Stimulated activated naive B cell treated with anti-CD40 and anti-IgM and Interleukin-4, amounts not matched to agents 10 μg/mL and 1 μg/mL and 100 μg/mL, for 72 hours (primary cell): ENCODE measurements at regions not wholly inside any gene's neighbourhood (a gene's known extent, or its start where the extent isn't known, plus 50 kb on each side); places are given as distances from the start of the nearest gene placed in this dataset.

Source experiments
- ATAC-seq, 2 donors: fragments of 150-1000 bp; cut with Tn5 transposase; replicated peaks; 2 replicates each; pipeline ENCODE4 v1.10.0; 2021; ENCODE audit warnings: moderate library complexity in 1 of 2
- DNase-seq: peaks from one replicate; pipeline ENCODE4 v3.0.0; 2021
- H3K27ac Mint-ChIP-seq: one replicate; pipeline ENCODE4 v1.8.0; 2022; ENCODE audit warnings: mild to moderate bottlenecking, mixed read lengths
- H3K27me3 Mint-ChIP-seq, 2 donors: one replicate each; pipeline ENCODE4 v1.8.0; 2022; ENCODE audit warnings: mixed read lengths in 2 of 2
- H3K36me3 Mint-ChIP-seq, 2 donors: one replicate each; pipeline ENCODE4 v1.8.0; 2022; ENCODE audit warnings: mixed read lengths in 2 of 2, mild to moderate bottlenecking in 1 of 2
- H3K4me1 Mint-ChIP-seq, 2 donors: one replicate each; pipeline ENCODE4 v1.8.0; 2022; ENCODE audit warnings: mixed read lengths in 2 of 2, mild to moderate bottlenecking in 1 of 2
- H3K4me3 Mint-ChIP-seq, 2 donors: one replicate each; pipeline ENCODE4 v1.8.0; 2022; ENCODE audit warnings: mild to moderate bottlenecking in 2 of 2, mixed read lengths in 2 of 2, moderate library complexity in 1 of 2
- H3K9me3 Mint-ChIP-seq, 2 donors: one replicate each; pipeline ENCODE4 v1.8.0; 2022; ENCODE audit warnings: mixed read lengths in 2 of 2, mild to moderate bottlenecking in 1 of 2

DNA sequence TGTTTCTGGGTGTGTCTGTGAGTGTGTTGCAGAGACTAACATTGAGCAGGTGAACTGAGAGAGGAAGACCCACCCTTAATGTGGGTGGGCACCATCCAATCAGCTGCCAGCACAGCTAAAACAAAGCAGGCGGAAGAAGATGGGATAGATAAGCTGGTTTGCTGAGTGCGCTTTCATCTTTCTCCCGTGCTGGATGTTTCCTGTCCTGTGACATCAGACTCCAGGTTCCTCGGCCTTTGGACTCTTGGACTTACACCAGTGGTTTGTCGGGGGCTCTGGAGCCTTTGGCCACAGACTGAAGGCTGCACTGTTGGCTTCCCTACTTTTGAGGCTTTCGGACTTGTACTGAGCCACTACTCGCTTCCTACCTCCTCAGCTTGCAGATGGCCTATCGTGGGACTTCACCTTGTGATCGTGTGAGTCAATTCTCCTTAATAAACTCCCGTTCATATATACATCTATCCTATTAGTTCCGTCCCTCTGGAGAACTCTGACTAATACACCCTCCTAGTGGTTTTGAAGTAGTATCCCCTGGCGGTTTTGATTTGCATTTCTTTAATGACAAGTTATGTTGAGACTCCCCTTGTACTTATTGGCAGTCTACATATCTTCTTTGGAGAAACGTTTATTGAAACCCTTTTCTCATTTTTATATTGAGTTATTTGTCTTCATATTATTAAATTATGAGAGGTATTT is 546.6 kb upstream of the TMPRSS15 start:
- ATAC-seq = no peak

DNA sequence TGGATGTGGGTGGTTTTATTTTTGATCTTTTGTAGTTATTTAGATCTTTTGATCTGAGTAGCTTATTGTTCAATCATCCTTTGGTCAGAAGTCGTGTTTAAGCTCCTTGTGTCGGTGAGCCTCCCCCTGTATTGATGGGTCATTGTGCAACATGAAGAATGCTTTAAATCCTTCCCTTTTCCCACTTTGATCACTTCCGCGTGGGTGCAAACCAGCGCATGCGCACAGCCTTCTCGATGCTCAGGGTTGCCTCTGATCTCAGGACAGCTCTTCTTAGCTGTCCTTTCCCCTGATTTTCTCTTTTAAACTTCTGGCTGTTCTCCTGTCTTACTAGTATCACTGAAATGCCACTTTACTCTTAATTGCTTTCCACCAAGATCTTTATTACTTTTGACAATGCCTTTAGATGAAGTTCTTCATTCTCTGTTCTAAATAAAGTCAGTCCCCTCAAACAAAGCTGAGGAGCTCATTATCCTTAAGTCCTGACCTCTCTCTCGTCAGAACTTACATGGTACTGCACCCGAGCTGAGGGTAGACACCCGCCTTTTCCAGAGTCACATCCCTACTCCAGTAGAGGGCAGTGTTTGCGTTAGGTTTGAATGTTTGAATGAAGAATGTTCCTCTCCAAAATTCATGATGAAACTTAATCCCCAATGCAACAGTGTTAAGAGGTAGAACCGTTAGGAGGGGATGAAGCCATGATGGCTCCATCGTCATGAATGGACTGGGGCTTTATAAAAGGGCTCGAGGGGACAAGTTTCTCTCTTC is 547.9 kb upstream of the TMPRSS15 start:
- H3K4me1 Mint-ChIP-seq = peaks cover 0 to 4% of the 10 kb centered on the region in 2 donors
- H3K36me3 Mint-ChIP-seq = no peaks in the 10 kb centered on the region
- peaks cover 0 to 6% of the 10 kb centered on the region in 2 donors for H3K27me3 Mint-ChIP-seq
- H3K4me3 Mint-ChIP-seq = no peak overlapping the region
- H3K27ac Mint-ChIP-seq = no peak overlapping the region
- ATAC-seq = peak; percentile 78 to 79
- peak; percentile 1 for DNase-seq
- H3K9me3 Mint-ChIP-seq = no peaks in the 10 kb centered on the region

More for the DNA sequence above, 546.6 kb upstream of the TMPRSS15 start:
- Mint-ChIP-seq H3K27ac (no peak overlapping the region), H3K27me3 (peaks cover 0 to 6% of the 10 kb centered on the region in 2 donors), H3K36me3 (no peaks in the 10 kb centered on the region), H3K4me3 (no peak overlapping the region), H3K9me3 (no peaks in the 10 kb centered on the region), H3K4me1 (peaks cover 0 to 4% of the 10 kb centered on the region in 2 donors)
- DNase-seq = no peak

GRCh38 chr21:18954441-18954844 is 550.9 kb upstream of the TMPRSS15 start:
- no peaks in the 10 kb centered on the region for H3K36me3 Mint-ChIP-seq
- H3K9me3 Mint-ChIP-seq = no peaks in the 10 kb centered on the region
- H3K4me3 Mint-ChIP-seq = no peak overlapping the region
- DNase-seq (no peak), ATAC-seq (no peak)
- H3K27me3 Mint-ChIP-seq = peaks cover 0 to 6% of the 10 kb centered on the region in 2 donors
- no peak overlapping the region for H3K27ac Mint-ChIP-seq
- peaks cover 0 to 4% of the 10 kb centered on the region in 2 donors for H3K4me1 Mint-ChIP-seq

- H3K4me1 Mint-ChIP-seq = no peaks in the 10 kb centered on the region
- ATAC-seq (no peak), DNase-seq (no peak)
- no peaks in the 10 kb centered on the region for H3K36me3 Mint-ChIP-seq
- no peak overlapping the region for H3K27ac Mint-ChIP-seq
- H3K4me3 Mint-ChIP-seq = no peak overlapping the region
- H3K9me3 Mint-ChIP-seq = no peaks in the 10 kb centered on the region
- no peaks in the 10 kb centered on the region for H3K27me3 Mint-ChIP-seq
Measured at GRCh38 chr21:18959817-18960216, 556.2 kb upstream of the TMPRSS15 start.

DNA sequence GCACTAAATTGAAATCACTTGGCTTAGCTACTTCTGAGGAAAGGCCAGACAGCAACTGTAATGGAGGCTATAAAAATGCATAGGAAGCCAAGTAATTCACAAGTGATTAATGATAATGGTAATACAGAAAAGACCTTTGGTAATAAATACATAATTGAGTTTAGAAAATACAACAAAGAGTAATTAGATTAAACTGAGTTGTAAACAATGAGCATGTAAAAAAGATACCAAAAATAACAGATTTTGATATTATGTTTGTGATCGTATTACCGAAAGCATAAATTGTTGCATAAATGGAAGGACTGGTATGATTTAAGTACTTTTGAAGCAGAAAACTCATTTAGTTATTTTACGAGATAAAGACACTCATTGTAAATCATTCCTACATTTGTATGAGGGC is 556.7 kb upstream of the TMPRSS15 start:
- Mint-ChIP-seq H3K27me3 (no peaks in the 10 kb centered on the region), H3K9me3 (no peaks in the 10 kb centered on the region), H3K27ac (no peak overlapping the region), H3K36me3 (no peaks in the 10 kb centered on the region), H3K4me1 (no peaks in the 10 kb centered on the region), H3K4me3 (no peak overlapping the region)
- ATAC-seq (no peak), DNase-seq (no peak)

GRCh38 chr21:18970416-18970815 is 566.8 kb upstream of the TMPRSS15 start:
- Mint-ChIP-seq H3K27ac (no peak overlapping the region), H3K36me3 (no peaks in the 10 kb centered on the region), H3K9me3 (no peaks in the 10 kb centered on the region), H3K4me1 (no peaks in the 10 kb centered on the region), H3K27me3 (no peaks in the 10 kb centered on the region), H3K4me3 (no peak overlapping the region)
- ATAC-seq (no peak), DNase-seq (no peak)

DNA sequence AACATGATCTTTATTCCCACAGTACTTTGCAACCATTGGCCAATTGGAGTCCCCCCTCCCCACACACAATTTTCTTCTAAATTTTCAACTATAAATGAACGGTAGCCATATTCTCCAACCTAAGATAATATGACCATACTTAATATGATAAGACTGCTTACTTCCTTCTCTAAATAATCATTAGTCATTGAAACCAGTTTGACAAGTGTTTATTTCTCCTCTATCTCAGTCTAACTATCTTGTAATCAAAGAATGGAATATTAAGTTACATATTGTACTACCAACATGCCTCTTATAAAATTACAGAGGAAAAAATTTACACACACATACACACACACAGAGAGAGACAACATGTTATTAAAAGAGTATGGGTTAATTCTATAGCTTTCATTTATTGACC is 567.4 kb upstream of the TMPRSS15 start:
- Mint-ChIP-seq H3K27me3 (no peaks in the 10 kb centered on the region), H3K4me1 (no peaks in the 10 kb centered on the region), H3K9me3 (no peaks in the 10 kb centered on the region), H3K4me3 (no peak overlapping the region), H3K36me3 (no peaks in the 10 kb centered on the region), H3K27ac (no peak overlapping the region)
- ATAC-seq (no peak), DNase-seq (no peak)

DNA sequence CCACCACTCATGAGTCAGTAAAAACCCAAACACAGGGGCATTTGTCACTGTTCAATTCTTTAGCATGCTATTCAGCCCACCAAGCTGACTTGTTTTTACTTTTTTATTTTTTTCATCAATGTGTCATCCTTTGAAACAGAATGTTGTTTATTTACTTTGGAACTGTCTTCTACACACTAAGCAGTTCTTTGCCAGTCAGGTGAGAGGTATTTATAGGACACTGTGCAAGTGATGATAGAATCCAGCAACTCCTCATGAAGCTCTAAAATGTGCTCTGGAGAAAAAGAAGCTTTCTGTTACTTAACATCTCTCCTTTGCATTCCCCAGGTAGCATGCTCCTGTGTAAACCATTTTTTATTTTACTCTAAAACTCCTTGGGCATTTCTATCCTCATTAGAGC is 582.0 kb upstream of the TMPRSS15 start:
- Mint-ChIP-seq H3K4me3 (no peak overlapping the region), H3K36me3 (no peaks in the 10 kb centered on the region), H3K4me1 (no peaks in the 10 kb centered on the region), H3K27ac (no peak overlapping the region), H3K27me3 (no peaks in the 10 kb centered on the region), H3K9me3 (peaks cover 6 to 7% of the 10 kb centered on the region in 2 donors)
- no peak for DNase-seq
- no peak for ATAC-seq

GRCh38 chr21:18986197-18986596 is 582.6 kb upstream of the TMPRSS15 start:
- ATAC-seq = no peak
- no peak overlapping the region for H3K27ac Mint-ChIP-seq

GRCh38 chr21:18987520-18988026 is 584.0 kb upstream of the TMPRSS15 start:
- H3K27ac Mint-ChIP-seq = no peak overlapping the region
- peaks cover 6 to 7% of the 10 kb centered on the region in 2 donors for H3K9me3 Mint-ChIP-seq
- ATAC-seq = peak in 1 of 2 donors; percentile 14
- no peaks in the 10 kb centered on the region for H3K27me3 Mint-ChIP-seq
- no peak overlapping the region for H3K4me3 Mint-ChIP-seq
- DNase-seq = no peak
- H3K36me3 Mint-ChIP-seq = no peaks in the 10 kb centered on the region
- H3K4me1 Mint-ChIP-seq = no peaks in the 10 kb centered on the region

More at GRCh38 chr21:18986197-18986596, 582.6 kb upstream of the TMPRSS15 start:
- DNase-seq = no peak
- H3K4me3 Mint-ChIP-seq = no peak overlapping the region
- no peaks in the 10 kb centered on the region for H3K4me1 Mint-ChIP-seq
- no peaks in the 10 kb centered on the region for H3K36me3 Mint-ChIP-seq
- H3K27me3 Mint-ChIP-seq = no peaks in the 10 kb centered on the region
- peaks cover 6 to 7% of the 10 kb centered on the region in 2 donors for H3K9me3 Mint-ChIP-seq

- Mint-ChIP-seq H3K4me1 (peaks cover 0 to 1% of the 10 kb centered on the region in 2 donors), H3K9me3 (peaks cover 3 to 5% of the 10 kb centered on the region in 2 donors), H3K27me3 (no peaks in the 10 kb centered on the region), H3K27ac (no peak overlapping the region), H3K36me3 (no peaks in the 10 kb centered on the region), H3K4me3 (no peak overlapping the region)
- DNase-seq = no peak
- no peak for ATAC-seq
Measured at GRCh38 chr21:18989953-18990495, 586.4 kb upstream of the TMPRSS15 start.

GRCh38 chr21:18991846-18992245 is 588.3 kb upstream of the TMPRSS15 start:
- DNase-seq (no peak), ATAC-seq (no peak)
- Mint-ChIP-seq H3K36me3 (no peaks in the 10 kb centered on the region), H3K4me1 (peaks cover 0 to 1% of the 10 kb centered on the region in 2 donors), H3K27ac (no peak overlapping the region), H3K27me3 (no peaks in the 10 kb centered on the region), H3K4me3 (no peak overlapping the region), H3K9me3 (peaks cover 3 to 5% of the 10 kb centered on the region in 2 donors)

GRCh38 chr21:19010251-19010650 is 606.7 kb upstream of the TMPRSS15 start:
- ATAC-seq = no peak
- Mint-ChIP-seq H3K9me3 (no peaks in the 10 kb centered on the region), H3K27ac (no peak overlapping the region), H3K4me3 (no peak overlapping the region), H3K36me3 (no peaks in the 10 kb centered on the region), H3K27me3 (no peaks in the 10 kb centered on the region), H3K4me1 (no peaks in the 10 kb centered on the region)
- no peak for DNase-seq

GRCh38 chr21:19010996-19011395 is 607.4 kb upstream of the TMPRSS15 start:
- H3K36me3 Mint-ChIP-seq = no peaks in the 10 kb centered on the region
- no peaks in the 10 kb centered on the region for H3K9me3 Mint-ChIP-seq
- no peaks in the 10 kb centered on the region for H3K4me1 Mint-ChIP-seq
- no peaks in the 10 kb centered on the region for H3K27me3 Mint-ChIP-seq
- no peak for DNase-seq
- H3K27ac Mint-ChIP-seq = no peak overlapping the region
- H3K4me3 Mint-ChIP-seq = no peak overlapping the region
- ATAC-seq = peak in 1 of 2 donors; percentile 23
